ENCODE measurements at regions not wholly inside any gene's neighbourhood (a gene's known extent, or its start where the extent isn't known, plus 50 kb on each side); places are given as distances from the start of the nearest gene placed in this dataset.

DNA sequence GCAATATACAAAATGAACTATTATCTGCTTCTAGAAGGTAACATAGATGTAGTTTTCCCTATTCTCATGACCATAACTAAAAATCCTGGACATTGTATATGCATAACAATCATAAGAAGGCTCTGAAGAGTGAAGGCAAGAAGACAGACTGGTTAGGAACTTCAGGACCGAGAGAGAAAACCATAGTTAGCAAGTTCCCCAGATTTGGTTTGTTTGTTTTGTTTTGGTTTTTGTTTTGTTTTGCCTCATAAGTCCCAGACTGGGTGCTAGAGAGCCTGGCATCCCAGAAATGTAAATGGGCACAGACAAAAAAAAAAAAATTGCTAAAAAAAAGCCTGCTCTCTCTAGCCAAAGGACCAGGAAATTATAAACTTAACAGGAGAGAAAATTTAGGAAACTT is 192.2 kb upstream of the FBXO11 start:
- no peak for ATAC-seq (ENCODE audit: low read depth)
- intact Hi-C loops (cut with micrococcal nuclease) = no loop called here
- POLR2A ChIA-PET = no interaction called here

DNA sequence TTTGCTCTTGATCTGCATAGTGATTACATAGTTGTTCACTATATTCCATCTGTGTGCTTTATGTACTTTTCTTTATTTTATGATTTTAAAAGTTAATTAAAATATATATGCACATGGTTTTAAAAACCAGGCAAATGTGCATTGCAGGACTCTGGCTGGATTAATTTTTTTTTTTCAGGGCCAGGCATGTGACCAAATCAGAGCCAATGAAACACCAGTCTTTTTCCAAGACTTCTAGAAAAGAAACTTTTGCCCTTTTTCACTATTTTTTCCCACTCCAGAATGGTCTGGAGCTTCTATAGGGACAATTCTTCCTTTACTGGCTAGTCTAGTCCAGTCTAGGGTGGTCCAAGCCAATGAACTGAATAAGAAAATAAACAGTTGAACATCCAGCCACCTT is 198.1 kb upstream of the FBXO11 start:
- Mint-ChIP-seq H3K9me3 (peaks cover 5% of the 10 kb centered on the region), H3K27me3 (peaks cover 4% of the 10 kb centered on the region), H3K4me1 (peaks cover 9% of the 10 kb centered on the region), H3K4me3 (no peak overlapping the region), H3K27ac (no peak overlapping the region), H3K36me3 (ENCODE audit: low read depth) (peaks cover 5% of the 10 kb centered on the region)
- intact Hi-C loops (cut with micrococcal nuclease) = no loop called here
- DNase-seq = no peak
- POLR2A ChIA-PET = interaction anchor here (1.1 kb wide), 1 partner anchor 199 kb away, joined by 3 read pairs; no protein-coding TSS in a partner anchor
- TF ChIP-seq, protein P1, sequence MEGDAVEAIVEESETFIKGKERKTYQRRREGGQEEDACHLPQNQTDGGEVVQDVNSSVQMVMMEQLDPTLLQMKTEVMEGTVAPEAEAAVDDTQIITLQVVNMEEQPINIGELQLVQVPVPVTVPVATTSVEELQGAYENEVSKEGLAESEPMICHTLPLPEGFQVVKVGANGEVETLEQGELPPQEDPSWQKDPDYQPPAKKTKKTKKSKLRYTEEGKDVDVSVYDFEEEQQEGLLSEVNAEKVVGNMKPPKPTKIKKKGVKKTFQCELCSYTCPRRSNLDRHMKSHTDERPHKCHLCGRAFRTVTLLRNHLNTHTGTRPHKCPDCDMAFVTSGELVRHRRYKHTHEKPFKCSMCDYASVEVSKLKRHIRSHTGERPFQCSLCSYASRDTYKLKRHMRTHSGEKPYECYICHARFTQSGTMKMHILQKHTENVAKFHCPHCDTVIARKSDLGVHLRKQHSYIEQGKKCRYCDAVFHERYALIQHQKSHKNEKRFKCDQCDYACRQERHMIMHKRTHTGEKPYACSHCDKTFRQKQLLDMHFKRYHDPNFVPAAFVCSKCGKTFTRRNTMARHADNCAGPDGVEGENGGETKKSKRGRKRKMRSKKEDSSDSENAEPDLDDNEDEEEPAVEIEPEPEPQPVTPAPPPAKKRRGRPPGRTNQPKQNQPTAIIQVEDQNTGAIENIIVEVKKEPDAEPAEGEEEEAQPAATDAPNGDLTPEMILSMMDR (IDR thresholded peaks at IDR 0.05) = no peak
- ATAC-seq (ENCODE audit: low read depth) = no peak
- CTCF ChIA-PET = interaction anchor here (1.6 to 5.6 kb wide), 4 partner anchors 197 to 769 kb away, joined by 6 to 52 read pairs (median 10); partner anchors contain the start of gene FBXO11

More for the DNA sequence above, 192.2 kb upstream of the FBXO11 start:
- CTCF ChIA-PET = no interaction called here
- H3K27me3 Mint-ChIP-seq = peaks cover 11% of the 10 kb centered on the region
- H3K27ac Mint-ChIP-seq = no peak overlapping the region
- H3K4me1 Mint-ChIP-seq = no peaks in the 10 kb centered on the region
- DNase-seq = no peak
- TF ChIP-seq, protein P1 (IDR thresholded peaks at IDR 0.05) = no peak
- H3K36me3 Mint-ChIP-seq (ENCODE audit: low read depth) = peaks cover 6% of the 10 kb centered on the region
- no peak overlapping the region for H3K4me3 Mint-ChIP-seq
- peaks cover 8% of the 10 kb centered on the region for H3K9me3 Mint-ChIP-seq

DNA sequence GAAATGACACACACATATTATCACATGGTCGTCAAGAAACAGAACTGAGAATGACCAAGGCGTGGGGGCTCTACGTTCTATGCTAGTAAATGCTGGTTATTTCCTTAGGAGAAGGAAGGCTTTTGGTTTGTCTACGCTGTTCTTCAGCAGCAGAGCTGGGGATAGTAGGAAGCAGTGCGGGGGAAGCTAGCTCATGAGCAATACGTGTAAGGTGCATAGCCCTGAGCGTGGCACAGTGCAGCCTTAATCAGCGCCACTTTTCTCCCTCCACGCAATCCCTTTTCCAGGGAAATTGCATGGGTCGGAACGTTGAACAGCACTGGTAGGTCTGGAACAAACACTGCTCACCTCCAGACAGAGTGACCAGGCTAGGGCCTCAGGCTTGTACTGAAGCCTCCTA is 199.6 kb upstream of the FBXO11 start:
- Mint-ChIP-seq H3K27me3 (no peaks in the 10 kb centered on the region), H3K9me3 (no peaks in the 10 kb centered on the region), H3K36me3 (ENCODE audit: low read depth) (no peaks in the 10 kb centered on the region), H3K4me3 (no peak overlapping the region), H3K4me1 (peaks cover 9% of the 10 kb centered on the region), H3K27ac (no peak overlapping the region)
- intact Hi-C loops (cut with micrococcal nuclease) = loop anchor here (1.0 kb wide), 6 partner anchors 200 to 771 kb away; partner anchors contain the start of gene FBXO11
- TF ChIP-seq, protein P1 (IDR thresholded peaks at IDR 0.05) = no peak
- POLR2A ChIA-PET = no interaction called here
- CTCF ChIA-PET = interaction anchor here (1.0 to 5.6 kb wide), 6 partner anchors 199 to 771 kb away, joined by 4 to 52 read pairs (median 7); partner anchors contain the start of gene FBXO11
- ATAC-seq (ENCODE audit: low read depth) (no peak), DNase-seq (no peak)

DNA sequence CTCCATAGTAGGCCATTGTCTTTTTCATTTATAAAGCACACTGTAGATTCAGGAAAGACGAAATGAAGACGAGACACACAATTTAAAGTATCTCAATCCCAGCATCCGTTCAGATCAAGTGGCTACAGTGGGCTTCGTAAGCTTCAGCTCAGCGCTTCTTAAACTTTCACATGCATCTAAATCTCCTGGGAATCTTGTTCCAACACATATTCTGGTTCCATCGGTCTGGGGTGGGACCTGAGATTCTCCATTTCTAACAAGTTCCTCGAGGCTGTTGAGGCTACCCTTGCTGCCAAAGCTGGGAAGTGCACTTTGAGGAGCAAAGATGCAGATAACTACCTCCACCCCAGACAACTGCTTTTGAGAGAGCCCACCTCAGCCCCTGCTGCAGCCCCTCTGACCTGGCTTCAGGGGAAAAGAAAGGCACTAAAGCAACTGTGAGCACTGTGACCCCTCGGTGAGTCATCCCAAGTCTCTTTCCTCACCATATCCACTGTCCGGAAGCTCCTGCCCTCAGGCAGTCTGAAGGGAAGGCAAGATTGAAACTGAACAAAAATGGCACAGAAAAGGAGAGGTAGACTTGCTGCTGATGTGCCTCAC is 201.1 kb upstream of the FBXO11 start:
- H3K4me3 Mint-ChIP-seq = no peak overlapping the region
- H3K4me1 Mint-ChIP-seq = peaks cover 18% of the 10 kb centered on the region
- H3K9me3 Mint-ChIP-seq = no peaks in the 10 kb centered on the region
- DNase-seq (no peak), ATAC-seq (ENCODE audit: low read depth) (no peak)
- H3K27ac Mint-ChIP-seq = no peak overlapping the region
- TF ChIP-seq, protein P1 (IDR thresholded peaks at IDR 0.05) = no peak
- H3K36me3 Mint-ChIP-seq (ENCODE audit: low read depth) = no peaks in the 10 kb centered on the region
- ChIA-PET POLR2A (no interaction called here), CTCF (interaction anchor here (0.7 to 5.6 kb wide), 13 partner anchors 15 to 772 kb away, joined by 3 to 52 read pairs (median 4); partner anchors contain the start of gene FBXO11)
- intact Hi-C loops (cut with micrococcal nuclease) = no loop called here
- no peaks in the 10 kb centered on the region for H3K27me3 Mint-ChIP-seq

DNA sequence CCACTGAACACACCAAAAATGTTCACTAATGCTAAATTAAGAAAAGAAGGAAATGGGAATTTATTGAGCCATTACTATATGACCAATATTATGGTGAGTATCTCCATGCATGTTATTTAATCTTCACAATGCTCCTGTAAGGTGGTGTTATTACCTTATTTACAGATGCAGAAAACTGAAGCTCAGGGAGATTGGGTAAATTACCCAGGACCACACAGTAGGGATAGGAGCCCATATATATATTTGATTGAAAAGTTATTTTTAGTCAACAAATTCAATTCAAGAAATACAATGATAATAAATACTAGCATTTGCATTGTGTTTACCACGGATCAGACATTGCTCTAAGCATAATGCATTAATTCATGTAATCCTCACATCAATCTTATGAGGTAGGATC is 202.2 kb upstream of the FBXO11 start:
- Mint-ChIP-seq H3K27me3 (no peaks in the 10 kb centered on the region), H3K27ac (no peak overlapping the region), H3K4me1 (peaks cover 19% of the 10 kb centered on the region)

More for the DNA sequence above, 202.2 kb upstream of the FBXO11 start:
- CTCF ChIA-PET = interaction anchor here (0.6 to 4.0 kb wide), 9 partner anchors 14 to 397 kb away, joined by 3 to 27 read pairs (median 4); partner anchors contain the start of gene FBXO11
- H3K9me3 Mint-ChIP-seq = no peaks in the 10 kb centered on the region
- POLR2A ChIA-PET = no interaction called here
- ATAC-seq (ENCODE audit: low read depth) (no peak), DNase-seq (no peak)
- intact Hi-C loops (cut with micrococcal nuclease) = no loop called here
- no peak overlapping the region for H3K4me3 Mint-ChIP-seq
- no peaks in the 10 kb centered on the region for H3K36me3 Mint-ChIP-seq (ENCODE audit: low read depth)
- TF ChIP-seq, protein P1 (IDR thresholded peaks at IDR 0.05) = no peak
